PC-3 (cell line): ENCODE measurements at regions not wholly inside any gene's neighbourhood (a gene's known extent, or its start where the extent isn't known, plus 50 kb on each side); places are given as distances from the start of the nearest gene placed in this dataset.

Experiments used
- EZH2 ChIP-seq: fragments of 300-600 bp; sonication (generic); IDR thresholded peaks from one replicate; pipeline ENCODE4 v1.6.1; 2017; ENCODE audit warnings: antibody characterized with exemption, mild to moderate bottlenecking, low read length; ENCODE audit not compliant: unreplicated experiment
- EZH2phosphoT487 ChIP-seq: fragments of 300-600 bp; sonication (generic); IDR thresholded peaks from 2 replicates; pipeline ENCODE4 v1.6.1; 2018; ENCODE audit warnings: mild to moderate bottlenecking, antibody characterized with exemption, low read length, borderline replicate concordance

DNA sequence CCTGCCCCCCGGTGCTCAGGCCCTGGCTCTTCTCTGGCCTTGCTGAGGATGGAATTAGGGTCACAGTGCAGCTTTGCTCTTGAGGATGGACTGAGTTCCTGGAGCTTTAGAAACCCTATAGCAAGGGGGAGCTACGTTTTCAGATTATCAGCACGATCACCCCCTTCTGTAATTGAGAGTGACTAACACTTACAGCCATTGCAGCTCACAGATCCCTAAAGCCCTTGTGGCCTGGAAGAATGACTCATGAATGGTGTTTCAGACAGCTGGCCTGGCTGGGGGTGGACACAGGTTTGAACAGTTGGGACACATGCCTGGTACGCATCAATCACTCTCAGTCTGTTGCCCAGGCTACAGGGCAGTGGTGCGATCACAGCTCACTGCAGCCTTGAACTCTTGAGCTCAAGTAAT lies 79.7 kb upstream of the IGFBP5 start:
- TF ChIP-seq EZH2phosphoT487 (no peak), EZH2 (no peak)
